HG03354 (cell line): ENCODE measurements at regions not wholly inside any gene's neighbourhood (a gene's known extent, or its start where the extent isn't known, plus 50 kb on each side); places are given as distances from the start of the nearest gene placed in this dataset.

Experiments
- ATAC-seq: cut with Tn5 transposase; IDR thresholded peaks from one replicate; pipeline ENCODE4 v1.9.1; 2021; ENCODE audit warnings: mild to moderate bottlenecking; ENCODE audit not compliant: unreplicated experiment, poor library complexity, severe bottlenecking

DNA sequence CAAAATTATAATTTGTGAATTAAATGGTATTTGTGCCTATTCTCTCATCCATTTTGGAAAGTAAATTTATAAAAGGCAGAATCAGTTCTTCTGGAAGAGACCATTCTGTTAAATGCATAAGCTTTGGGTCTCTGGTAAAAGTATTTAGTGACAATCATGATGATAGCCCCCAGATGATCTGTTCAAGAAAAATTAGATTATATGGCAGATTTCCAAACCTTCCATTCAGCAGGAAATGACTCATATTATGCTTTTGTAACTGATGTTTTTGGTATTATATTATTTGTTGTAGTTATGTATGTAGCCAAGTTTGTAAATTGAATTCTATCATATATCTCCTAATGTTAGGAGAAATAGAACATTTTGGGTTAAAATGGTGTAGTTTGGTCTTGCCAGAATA, 340.8 kb upstream of the DPH6 start:
- no peak for ATAC-seq

DNA sequence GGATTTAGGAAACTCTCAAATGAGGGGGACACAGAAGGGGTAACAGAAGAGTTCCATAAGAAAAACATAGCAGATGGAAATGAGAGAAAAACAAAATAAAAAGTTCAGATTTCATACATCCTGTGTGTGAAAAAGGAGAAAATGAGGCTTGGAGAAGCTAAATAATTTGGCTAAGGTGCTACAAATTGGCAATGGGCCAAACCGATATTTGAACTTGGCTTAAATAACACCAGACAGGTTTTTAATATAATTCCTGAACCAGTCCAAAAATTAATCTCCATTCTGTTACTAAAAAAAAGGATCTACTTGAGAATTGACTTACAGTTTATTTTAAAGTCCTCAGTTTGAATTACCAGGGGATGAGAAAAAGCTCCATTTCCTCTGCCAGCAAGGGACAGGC, 342.9 kb upstream of the DPH6 start:
- no peak for ATAC-seq

DNA sequence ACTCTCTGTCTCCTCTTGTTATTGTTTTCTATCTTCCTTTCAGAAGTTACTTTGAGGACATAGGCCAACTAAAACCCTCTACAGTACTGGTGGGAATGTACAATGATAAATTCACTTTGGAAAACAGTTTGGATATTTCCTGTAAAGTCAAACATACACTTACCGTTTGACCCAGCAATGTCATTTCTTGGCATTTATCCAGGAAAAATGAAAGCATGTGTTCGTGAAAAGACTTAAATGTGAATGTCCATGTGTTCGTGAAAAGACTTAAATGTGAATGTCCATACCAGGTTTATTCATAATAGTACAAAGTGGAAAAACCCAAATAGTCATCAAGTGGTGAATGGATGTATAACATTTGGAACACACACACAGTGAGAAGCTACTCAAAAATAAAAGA, 361.5 kb upstream of the DPH6 start:
- no peak for ATAC-seq

DNA sequence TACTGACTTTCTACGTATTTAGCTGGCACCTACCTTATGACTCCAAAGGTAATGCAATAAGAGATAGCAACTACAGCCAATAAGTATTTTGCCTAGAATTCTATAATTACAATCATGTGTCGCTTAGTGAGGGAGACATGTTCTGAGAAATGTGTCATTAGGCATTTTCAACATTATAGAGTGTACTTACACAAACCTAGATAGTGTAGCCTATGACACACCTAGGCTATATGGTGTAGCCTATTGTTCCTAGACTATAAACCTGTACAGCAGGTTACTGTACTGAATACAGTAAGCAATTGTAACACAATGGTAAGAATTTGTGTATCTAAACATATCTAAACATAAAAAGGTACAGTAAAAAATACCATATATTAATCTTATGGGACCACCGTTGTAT, 363.4 kb upstream of the DPH6 start:
- ATAC-seq, result no peak

DNA sequence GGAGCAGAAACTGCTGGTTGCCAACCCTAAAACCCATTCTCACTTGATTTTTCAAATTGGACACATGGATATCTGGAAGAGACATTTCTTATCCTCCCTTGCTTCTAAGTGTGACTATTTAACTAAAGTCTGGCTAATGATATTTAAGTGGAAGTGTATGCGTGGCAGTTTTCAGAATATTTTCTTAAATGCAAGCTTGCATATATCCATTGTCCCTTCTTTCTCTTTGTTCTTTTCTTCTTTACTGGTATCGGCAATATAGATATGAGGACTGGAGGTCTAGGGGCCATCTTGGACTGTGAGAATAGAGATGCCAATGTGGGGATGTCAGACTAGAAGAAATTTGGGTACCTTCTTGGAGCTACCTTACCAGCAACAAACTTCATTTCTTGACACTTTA, 364.3 kb upstream of the DPH6 start:
- ATAC-seq, result no peak

DNA sequence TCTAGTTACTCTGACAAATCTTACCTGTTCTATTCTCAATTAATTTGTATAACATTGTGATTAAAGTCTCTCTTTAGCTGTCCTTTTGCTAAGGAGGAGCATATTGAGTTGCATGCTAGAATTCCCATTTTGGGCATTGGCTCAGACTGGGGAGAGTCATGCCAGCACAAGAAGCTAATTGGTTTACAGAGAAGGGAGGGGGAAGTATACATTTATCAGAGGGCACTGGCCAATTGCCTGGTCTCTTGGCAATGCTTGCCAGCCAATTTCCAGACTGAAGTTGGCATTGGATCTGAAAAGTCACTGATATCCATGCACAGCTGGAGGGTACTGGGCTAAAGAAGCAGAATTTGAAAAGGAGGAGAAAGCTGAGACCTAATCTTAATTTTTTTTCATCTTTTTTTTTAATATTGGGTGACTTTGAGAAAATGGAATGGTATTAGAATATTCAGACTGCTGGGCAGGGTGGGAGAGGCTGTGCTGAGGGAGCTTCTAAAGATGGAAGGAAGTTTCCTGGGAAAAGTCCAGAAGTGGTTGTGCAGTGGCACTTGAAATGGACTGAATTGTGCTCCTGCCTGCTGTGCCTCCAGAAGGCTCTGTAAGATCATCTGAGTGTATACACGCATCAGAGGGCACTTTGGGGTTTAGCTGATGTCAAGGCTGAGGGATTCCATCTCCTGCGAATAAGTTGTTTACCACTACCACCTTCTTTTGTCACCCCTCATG, 365.2 kb upstream of the DPH6 start:
- ATAC-seq, result no peak

DNA sequence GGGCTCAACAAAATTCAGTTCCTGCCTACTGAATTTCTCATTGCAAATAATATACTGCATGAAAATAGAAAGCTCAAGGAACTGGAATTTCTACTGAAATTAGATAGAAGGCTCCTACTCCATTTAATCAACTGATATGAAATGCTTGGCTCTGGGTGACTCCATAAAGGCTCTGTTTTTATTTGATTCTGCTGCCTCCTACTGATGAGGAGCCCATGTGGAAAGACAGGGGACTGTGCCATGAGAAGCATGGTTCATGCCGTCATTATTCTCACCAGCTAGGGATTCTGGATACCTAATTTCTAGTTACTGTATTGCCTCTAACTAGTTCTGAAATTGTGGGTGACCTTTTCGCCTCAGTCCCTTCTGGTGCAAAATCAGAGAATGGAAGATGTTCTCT, 366.2 kb upstream of the DPH6 start:
- no peak for ATAC-seq

DNA sequence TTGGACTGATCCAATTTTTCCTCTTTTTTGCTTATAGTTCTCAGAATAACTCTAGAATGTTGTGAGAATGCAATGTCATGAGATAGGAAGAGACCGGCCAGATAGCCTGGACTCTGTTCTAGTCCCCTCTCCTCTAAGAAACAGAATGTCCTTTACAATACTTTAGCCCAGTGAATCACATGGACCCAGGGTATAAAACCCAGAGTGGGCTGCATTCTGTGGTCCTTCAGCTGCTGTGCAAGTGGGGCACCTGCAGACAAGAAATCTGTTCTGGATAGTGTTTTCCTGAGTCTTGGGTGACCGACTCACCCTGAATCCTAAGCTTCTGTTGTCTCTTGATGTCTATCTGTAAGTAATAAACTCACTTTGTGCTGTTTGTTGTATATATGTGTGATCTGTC, 368.6 kb upstream of the DPH6 start:
- ATAC-seq, result no peak

DNA sequence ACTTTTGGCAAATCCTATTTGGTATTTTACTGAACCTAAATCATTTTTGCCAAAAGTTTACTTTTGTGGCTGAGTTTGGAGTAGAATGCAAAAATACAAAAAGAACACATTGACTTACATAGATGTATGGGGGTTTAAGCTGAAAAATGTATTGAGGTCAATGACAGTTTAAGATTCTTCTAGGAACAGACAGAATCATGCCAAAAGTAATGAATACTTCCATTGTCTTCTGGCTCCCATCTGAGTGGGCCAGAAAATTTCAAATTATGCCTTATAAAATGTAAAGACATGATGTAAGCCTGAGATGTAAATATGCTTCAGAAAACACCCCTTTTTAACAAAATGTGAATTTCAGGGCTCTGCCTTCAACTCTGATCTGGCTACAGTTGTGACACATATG, 375.1 kb upstream of the DPH6 start:
- no peak for ATAC-seq

DNA sequence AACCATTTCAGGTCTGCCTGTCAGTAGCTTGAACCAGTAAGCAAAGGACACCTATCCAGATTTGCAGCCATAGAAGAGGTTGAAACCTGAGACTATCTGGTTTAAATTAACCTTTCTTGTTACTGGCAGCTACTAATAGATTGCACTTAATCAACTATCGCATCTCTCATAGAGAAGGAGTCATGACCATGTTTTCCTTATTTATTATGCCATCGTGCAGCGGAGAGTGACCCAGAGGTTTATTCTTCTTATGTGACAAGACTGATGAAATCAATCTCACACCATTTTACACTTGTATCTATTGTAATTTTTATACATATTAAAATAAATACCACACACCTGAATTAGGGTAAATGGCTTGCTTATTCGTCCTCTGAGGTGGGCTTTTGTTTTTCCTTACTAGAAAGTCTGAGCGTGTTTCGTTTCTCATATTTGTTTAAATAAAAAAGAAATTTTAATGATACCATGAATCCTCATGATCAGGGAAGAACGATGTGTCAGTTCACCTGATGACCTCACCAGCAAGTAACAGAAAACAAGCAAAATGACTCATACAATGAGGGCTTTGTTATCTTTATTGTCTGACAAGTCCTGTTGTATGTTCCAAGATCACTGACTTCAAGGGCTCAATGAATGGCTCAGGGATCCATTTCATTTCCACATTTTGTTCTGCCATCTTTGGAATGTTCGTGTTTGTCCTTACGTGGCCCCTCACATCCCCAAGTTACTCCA, 379.5 kb upstream of the DPH6 start:
- no peak for ATAC-seq

DNA sequence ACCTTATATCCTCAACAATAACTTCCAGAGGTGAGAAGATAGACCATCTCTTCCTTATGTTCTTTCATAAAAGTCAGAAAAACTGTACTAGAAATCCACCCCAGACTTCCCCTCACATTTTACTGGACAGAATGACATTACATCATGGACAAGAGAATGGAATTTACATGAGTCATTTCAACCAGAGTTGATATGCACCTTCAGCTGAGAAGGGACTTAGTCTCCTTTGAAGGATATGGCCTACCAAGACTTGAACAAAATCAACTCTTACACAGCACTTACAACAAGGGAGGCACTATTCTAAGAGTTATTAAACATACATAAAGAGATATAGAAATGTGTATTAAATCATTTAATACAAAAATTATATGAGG, 380.0 kb upstream of the DPH6 start:
- no peak for ATAC-seq

DNA sequence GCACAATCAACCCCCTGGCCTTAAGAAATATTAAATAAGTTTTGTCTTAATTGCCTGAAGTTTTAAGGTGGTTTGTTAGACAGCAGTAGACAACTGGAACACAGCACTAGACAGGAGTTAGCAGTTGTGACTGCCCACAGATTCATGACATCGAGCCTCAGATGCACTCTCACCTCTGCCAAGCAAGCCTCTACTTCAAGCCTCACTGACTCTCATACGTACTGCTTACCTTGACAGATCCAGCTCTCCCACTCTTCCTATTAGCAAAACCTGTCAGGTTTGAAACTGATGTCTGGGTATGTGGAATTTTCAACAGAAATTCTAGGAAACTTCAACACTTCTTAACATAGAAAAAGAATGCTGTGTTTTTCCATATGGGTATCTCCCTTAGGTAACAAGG, 382.9 kb upstream of the DPH6 start:
- ATAC-seq, result no peak

DNA sequence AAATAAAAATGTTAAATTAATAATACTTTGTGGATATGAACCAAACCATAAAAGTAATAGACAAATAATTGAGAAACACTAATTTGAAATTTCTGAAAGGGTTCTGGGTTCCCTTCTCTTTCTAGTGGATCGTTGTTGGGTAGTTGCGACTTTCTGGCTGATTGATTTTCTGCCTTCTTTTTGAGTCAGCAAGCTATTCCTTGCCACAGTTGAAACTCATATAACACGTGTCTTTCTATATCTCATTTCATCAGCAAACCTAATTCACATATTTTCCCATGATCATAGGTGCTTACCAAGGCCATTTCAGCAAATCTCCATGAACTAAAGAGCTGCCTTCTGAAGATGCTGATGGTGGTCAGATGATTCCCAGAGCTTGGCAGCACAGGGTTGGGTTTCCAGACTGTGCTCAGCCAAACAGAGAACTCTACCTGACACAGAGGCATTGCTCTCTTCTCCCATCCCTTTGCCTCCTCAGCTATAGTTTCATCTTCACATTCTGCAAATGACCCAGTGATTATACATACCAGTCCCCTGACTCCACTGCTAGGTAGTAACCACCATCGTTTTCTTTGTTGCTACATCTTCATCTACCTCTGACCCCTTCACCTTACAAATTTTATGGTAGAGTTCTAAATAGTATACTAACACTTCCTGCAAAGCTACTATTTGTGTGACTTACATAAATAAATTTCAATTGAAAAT, 383.9 kb upstream of the DPH6 start:
- no peak for ATAC-seq

DNA sequence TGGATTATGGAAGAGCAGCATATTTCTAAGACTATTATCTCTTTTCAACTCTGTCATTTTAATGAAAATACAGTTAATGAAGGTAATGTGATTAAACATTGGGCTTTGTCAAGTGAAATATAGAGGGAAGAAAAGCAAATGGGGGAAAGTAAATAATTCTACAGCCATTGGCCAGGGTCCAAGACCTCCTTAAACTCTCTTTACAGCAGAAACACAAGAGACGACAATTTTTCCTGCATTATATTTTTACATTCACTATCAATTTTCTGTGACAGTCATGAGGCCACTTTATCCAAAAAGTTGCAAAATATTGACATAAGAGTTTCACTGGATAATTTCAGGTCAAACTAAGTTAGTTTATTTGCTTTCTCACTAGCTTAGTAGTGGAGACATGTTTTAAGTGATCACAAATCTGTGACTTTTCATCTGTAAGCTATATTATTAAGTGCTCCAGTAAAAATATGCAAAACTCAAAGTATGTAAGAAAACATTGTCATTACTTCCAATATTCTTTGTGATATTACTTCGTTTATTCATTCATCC, 385.9 kb upstream of the DPH6 start:
- no peak for ATAC-seq

DNA sequence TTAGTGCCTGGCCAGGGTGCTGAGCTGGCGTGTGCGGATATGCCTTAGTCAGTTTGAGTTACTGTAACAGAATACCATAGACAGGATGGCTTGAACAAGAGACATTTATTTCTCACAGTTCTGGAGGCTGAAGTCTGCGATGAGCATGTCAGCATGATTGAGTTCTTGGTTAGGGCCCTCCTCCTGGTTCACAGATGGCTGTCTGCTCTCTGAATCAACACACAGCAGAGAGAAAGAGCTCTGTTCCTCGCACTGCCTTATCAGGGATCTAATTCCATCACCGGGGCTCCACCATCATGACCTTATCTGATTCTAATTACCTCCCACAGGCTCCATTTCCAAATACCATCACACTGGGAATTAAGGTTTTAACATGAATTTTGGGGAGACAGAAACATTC, 386.6 kb upstream of the DPH6 start:
- no peak for ATAC-seq

DNA sequence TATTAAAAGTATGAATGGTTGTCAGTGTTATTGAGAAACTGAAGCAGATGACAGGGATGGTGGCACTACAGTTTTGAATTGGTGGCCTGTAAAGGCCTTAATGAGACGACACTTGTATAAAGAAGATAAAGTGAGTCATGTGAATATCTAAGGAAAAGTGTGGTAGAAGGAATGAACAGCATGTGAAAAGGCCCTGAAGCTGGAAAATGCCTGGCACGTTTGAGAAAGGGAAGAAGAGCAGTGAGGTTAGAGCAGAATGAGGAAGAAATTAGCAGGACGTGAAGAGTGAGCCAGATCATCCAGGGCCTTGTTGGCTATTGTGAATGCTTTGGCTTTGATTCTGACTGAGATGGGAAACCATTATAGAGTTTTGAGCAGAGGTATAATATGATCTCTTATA, 387.6 kb upstream of the DPH6 start:
- no peak for ATAC-seq

DNA sequence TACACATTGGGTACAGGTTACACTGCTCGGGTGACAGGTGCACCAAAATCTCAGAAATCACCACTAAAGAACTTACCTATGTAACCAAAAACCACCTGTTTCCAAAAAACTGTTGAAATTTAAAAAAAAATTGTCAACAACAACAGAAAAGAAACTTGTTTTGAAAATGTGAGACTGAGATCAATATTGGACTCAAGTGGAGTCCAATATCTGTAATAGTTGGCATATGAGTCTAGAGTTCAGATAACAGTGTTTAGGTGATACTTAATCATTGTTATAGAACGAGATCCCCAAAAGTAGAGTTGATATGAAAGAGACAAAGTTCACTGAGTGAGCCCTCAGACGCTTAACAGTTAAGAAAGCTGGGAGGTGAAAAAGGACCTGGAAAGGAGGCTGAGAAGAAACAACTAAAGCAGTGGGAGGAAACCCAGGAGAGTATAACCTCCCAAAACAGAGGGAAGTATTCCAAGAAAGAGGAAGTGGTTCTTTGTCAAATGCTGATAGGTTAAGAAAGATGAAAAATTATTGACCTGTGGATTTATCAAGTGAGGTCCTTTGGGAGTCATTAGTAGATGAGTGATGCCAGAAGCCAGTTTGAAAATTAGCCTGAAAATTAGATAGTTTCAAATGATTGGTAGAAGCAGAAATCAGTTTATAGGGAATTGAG, 388.6 kb upstream of the DPH6 start:
- no peak for ATAC-seq

DNA sequence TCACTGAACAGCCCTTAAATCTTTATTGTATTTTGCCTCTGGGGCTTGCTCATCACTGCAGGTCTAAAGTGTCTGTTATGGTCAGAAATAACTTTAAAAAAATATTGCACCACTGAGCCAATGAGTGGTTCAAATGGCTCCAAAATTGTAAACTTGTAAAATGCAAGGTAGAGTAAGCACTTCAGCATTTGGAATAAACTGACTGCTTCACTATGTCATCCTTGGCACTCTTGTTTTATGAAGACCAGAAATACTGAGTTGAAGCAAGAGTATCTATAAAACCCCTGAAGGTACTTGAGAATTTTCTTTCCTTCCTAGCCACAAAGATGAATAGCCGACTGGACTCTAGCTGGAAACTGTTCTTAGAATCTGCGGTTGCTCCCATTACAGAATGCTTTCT, 390.3 kb upstream of the DPH6 start:
- no peak for ATAC-seq

DNA sequence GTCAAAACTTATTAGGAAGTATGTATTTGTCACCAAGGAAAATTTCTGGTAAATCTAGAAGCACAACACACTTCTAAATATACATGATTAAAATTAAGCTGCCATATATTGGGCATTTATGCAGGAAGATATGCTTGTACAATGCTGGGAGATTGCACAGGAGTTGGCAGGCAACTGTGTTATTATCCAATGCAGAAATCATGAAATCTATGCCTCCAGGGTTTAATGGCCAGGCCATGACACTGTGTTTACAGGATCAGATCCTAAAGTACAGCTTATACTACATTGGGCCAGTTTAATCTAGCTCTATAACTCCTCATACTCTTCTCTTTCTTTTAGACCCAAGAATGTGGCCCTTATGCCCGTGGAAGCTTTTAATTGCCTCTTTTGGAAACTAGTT, 391.4 kb upstream of the DPH6 start:
- no peak for ATAC-seq

DNA sequence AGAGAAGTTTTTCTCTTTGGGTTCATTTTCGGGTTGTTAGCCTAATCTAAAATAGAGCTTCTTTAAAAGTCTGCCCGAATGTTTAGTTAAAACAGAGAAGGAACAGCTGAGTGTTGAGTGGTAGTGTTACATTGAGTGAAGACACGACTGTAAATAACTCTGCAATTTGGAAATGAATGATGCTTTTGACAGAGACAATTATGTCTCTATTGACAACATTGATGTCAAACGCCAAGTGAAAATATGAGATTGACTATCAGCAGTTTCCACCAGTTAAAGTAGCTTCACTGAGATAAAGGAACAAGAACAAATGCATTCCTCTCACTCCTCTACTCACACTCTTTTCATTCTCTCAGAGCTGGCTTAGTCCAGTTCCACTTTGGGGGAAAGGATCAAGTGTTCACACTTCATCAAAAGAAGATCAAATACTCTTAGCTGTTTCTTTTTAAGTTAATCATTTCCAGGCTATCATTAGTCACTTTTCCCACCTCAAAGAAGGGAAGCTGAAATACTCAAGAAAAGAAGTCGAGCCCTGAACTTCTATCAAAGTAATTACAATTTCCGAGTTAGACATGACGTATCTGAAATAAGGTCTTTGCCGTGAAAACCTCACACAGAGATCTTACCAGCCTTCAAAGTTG, 399.1 kb upstream of the DPH6 start:
- no peak for ATAC-seq
